ENCODE measurements at regions not wholly inside any gene's neighbourhood (a gene's known extent, or its start where the extent isn't known, plus 50 kb on each side); places are given as distances from the start of the nearest gene placed in this dataset.

DNA sequence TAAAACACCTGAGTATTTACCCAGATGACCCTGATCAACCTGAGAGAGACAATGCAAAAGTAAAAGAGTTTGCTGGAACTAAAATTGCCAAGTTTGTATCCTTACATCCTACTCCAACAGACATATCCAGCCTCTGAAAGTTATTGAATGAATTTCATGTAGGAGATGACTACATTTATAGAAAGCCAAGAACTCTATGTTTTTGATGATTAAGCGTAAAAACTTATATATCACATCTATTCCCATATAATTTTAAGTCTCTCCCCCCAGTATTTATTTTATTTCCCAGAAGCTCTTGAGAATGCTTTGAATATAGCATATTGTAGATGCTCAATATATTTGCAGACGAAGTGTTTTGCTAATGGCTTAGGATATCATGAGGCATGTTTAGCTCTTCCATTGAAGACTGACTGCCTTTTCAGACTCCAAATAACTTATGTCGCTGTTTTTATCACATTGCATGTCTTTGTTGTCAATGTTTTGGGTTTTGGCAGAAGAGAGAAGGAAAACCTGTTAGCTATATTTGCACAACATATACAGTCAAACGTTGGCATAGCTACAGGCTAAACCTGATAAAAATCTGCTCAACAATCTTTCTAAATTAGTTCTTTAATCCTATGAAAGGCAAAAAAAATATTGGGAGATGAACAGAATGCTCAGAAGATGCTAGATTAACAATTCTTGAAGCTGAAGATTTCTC, 213.6 kb downstream of the DIO2 start:
- TF ChIP-seq, protein P1, sequence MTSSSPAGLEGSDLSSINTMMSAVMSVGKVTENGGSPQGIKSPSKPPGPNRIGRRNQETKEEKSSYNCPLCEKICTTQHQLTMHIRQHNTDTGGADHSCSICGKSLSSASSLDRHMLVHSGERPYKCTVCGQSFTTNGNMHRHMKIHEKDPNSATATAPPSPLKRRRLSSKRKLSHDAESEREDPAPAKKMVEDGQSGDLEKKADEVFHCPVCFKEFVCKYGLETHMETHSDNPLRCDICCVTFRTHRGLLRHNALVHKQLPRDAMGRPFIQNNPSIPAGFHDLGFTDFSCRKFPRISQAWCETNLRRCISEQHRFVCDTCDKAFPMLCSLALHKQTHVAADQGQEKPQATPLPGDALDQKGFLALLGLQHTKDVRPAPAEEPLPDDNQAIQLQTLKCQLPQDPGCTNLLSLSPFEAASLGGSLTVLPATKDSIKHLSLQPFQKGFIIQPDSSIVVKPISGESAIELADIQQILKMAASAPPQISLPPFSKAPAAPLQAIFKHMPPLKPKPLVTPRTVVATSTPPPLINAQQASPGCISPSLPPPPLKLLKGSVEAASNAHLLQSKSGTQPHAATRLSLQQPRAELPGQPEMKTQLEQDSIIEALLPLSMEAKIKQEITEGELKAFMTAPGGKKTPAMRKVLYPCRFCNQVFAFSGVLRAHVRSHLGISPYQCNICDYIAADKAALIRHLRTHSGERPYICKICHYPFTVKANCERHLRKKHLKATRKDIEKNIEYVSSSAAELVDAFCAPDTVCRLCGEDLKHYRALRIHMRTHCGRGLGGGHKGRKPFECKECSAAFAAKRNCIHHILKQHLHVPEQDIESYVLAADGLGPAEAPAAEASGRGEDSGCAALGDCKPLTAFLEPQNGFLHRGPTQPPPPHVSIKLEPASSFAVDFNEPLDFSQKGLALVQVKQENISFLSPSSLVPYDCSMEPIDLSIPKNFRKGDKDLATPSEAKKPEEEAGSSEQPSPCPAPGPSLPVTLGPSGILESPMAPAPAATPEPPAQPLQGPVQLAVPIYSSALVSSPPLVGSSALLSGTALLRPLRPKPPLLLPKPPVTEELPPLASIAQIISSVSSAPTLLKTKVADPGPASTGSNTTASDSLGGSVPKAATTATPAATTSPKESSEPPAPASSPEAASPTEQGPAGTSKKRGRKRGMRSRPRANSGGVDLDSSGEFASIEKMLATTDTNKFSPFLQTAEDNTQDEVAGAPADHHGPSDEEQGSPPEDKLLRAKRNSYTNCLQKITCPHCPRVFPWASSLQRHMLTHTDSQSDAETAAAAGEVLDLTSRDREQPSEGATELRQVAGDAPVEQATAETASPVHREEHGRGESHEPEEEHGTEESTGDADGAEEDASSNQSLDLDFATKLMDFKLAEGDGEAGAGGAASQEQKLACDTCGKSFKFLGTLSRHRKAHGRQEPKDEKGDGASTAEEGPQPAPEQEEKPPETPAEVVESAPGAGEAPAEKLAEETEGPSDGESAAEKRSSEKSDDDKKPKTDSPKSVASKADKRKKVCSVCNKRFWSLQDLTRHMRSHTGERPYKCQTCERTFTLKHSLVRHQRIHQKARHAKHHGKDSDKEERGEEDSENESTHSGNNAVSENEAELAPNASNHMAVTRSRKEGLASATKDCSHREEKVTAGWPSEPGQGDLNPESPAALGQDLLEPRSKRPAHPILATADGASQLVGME (CRISPR knock-in tag; IDR thresholded peaks at IDR 0.05) = no peak
- TF ChIP-seq RAD21 (CRISPR knock-in tag; conservative IDR thresholded peaks at IDR 0.05 in 1 of 2, IDR thresholded peaks at IDR 0.05 in 1 of 2) (no peak), LEF1 (IDR thresholded peaks at IDR 0.05) (no peak)
- no TSS peak for BruUV-seq (replicated peaks)
- in situ Hi-C loops (cut with MboI) (no loop called here), intact Hi-C loops (cut with micrococcal nuclease) (no loop called here)
- CTCF ChIA-PET (ENCODE audit: low intra/inter-chr PET ratio) = no interaction called here
- POLR2A ChIA-PET = no interaction called here
- no peak for ATAC-seq
- no peaks in the 10 kb centered on the region for H3K79me2 ChIP-seq (ENCODE audit: control insufficient read depth, insufficient read depth, low read length)
- DNase-seq (ENCODE audit: extremely low read depth in 1 of 4, low spot score in 3 of 4) = no peak
- H4K20me1 ChIP-seq (replicated peaks; ENCODE audit: control insufficient read depth, insufficient read depth, low read length) = no peaks in the 10 kb centered on the region
- H3K27me3 ChIP-seq (ENCODE audit: control insufficient read depth in 2 of 2, insufficient read depth in 2 of 2, low read length in 2 of 2) = no peaks in the 10 kb centered on the region
- H3K36me3 ChIP-seq (ENCODE audit: control insufficient read depth, insufficient read depth, low read length) = no peaks in the 10 kb centered on the region
- H3K9me3 ChIP-seq (replicated peaks; ENCODE audit: control insufficient read depth, insufficient read depth, low read depth, low read length) = no peaks in the 10 kb centered on the region
- H3K4me1 ChIP-seq (replicated peaks in 1 of 2; ENCODE audit: control insufficient read depth in 2 of 2, insufficient read depth in 2 of 2, low read length in 2 of 2) = no peaks in the 10 kb centered on the region
- no peak overlapping the region for H3K9ac ChIP-seq (ENCODE audit: insufficient read depth in 1 of 2, low read depth in 2 of 2, low read length in 2 of 2)
- WGBS (ENCODE audit: insufficient coverage, low coverage, missing lambda C conversion rate) = 0% methylated on average over 4 of the region's 4 CpGs
- no peak for FAIRE-seq
- no peak overlapping the region for H3K27ac ChIP-seq (ENCODE audit: extremely low read depth, low read depth, low read length)
- H2AFZ ChIP-seq (ENCODE audit: low read depth, low read length) = no peak overlapping the region
- no peaks in the 10 kb centered on the region for H3K9me1 ChIP-seq (ENCODE audit: control insufficient read depth, insufficient read depth, low read length)
- no peak overlapping the region for H3K4me2 ChIP-seq (ENCODE audit: insufficient read depth, low read length)
- no peak overlapping the region for H3K4me3 ChIP-seq
